ENCODE measurements at regions not wholly inside any gene's neighbourhood (a gene's known extent, or its start where the extent isn't known, plus 50 kb on each side); places are given as distances from the start of the nearest gene placed in this dataset.

GRCh38 chr7:119964788-119965542, 308.0 kb upstream of the KCND2 start (continued):
- TF ChIP-seq, protein P1, sequence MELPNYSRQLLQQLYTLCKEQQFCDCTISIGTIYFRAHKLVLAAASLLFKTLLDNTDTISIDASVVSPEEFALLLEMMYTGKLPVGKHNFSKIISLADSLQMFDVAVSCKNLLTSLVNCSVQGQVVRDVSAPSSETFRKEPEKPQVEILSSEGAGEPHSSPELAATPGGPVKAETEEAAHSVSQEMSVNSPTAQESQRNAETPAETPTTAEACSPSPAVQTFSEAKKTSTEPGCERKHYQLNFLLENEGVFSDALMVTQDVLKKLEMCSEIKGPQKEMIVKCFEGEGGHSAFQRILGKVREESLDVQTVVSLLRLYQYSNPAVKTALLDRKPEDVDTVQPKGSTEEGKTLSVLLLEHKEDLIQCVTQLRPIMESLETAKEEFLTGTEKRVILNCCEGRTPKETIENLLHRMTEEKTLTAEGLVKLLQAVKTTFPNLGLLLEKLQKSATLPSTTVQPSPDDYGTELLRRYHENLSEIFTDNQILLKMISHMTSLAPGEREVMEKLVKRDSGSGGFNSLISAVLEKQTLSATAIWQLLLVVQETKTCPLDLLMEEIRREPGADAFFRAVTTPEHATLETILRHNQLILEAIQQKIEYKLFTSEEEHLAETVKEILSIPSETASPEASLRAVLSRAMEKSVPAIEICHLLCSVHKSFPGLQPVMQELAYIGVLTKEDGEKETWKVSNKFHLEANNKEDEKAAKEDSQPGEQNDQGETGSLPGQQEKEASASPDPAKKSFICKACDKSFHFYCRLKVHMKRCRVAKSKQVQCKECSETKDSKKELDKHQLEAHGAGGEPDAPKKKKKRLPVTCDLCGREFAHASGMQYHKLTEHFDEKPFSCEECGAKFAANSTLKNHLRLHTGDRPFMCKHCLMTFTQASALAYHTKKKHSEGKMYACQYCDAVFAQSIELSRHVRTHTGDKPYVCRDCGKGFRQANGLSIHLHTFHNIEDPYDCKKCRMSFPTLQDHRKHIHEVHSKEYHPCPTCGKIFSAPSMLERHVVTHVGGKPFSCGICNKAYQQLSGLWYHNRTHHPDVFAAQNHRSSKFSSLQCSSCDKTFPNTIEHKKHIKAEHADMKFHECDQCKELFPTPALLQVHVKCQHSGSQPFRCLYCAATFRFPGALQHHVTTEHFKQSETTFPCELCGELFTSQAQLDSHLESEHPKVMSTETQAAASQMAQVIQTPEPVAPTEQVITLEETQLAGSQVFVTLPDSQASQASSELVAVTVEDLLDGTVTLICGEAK (IDR thresholded peaks at IDR 0.05; ENCODE audit: borderline replicate concordance): no peak

DNA sequence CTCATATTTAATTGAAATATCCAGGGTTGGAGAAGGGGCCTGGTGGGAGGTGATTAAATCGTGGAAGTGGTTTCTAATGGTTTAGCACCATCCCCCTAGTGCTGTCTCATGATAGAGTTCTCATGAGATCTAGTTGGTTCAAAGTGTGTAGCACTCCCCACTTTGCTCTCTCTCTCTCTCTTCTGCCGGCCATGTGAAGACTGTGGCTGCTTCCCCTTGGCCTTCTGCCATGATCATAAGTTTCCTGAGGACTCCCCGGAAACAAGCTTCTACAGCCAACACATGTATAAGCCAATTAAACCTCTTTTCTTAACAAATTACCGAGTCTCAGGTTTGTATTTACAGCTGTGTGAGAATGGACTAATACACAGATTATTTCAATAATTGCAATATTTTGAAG, 305.8 kb upstream of the KCND2 start:
- H3K79me2 ChIP-seq (ENCODE audit: control insufficient read depth, insufficient read depth, low read length): no peaks in the 10 kb centered on the region
- no peaks in the 10 kb centered on the region for H4K20me1 ChIP-seq (ENCODE audit: control insufficient read depth, insufficient read depth)
- intact Hi-C loops (cut with micrococcal nuclease; ENCODE audit: unreplicated experiment) (no loop called here), in situ Hi-C loops (cut with MboI) (no loop called here)
- ATAC-seq (no peak), DNase-seq (ENCODE audit: low read depth, low spot score) (no peak), FAIRE-seq (no peak)
- H2AFZ ChIP-seq (ENCODE audit: control insufficient read depth, low read depth, low read length): no peak overlapping the region
- no peaks in the 10 kb centered on the region for H3K36me3 ChIP-seq (ENCODE audit: control insufficient read depth in 2 of 2, insufficient read depth in 2 of 2, low read length in 1 of 2)
- no peaks in the 10 kb centered on the region for H3K9me3 ChIP-seq (replicated peaks; ENCODE audit: control insufficient read depth, insufficient read depth, low read length)
- H3K4me2 ChIP-seq (ENCODE audit: control insufficient read depth, insufficient read depth): no peak overlapping the region
- ChIA-PET POLR2A (no interaction called here), SMC1A (ENCODE audit: uncharacterized antibody, unreplicated experiment) (interaction anchor here (1.2 to 1.3 kb wide), 2 partner anchors 31 to 187 kb away, joined by 3 read pairs; no protein-coding TSS in a partner anchor), CTCF (interaction anchor here (1.0 kb wide), 1 partner anchor 587 kb away, joined by 3 read pairs; no protein-coding TSS in a partner anchor), RAD21 (ENCODE audit: unreplicated experiment) (no interaction called here)
- no peaks in the 10 kb centered on the region for H3K27me3 ChIP-seq (replicated peaks in 1 of 2; ENCODE audit: control insufficient read depth in 2 of 2, insufficient read depth in 2 of 2, low read length in 1 of 2)
- H3K9ac ChIP-seq (ENCODE audit: control insufficient read depth, insufficient read depth, low read length): no peak overlapping the region
- H3K27ac ChIP-seq (ENCODE audit: control insufficient read depth, insufficient read depth): no peak overlapping the region
- BruUV-seq (replicated peaks): no TSS peak
- 11% methylated on average over 4 of the region's 4 CpGs for WGBS (ENCODE audit: insufficient coverage, insufficient replicate concordance, low lambda C conversion rate, missing lambda C conversion rate)
- no peaks in the 10 kb centered on the region for H3K4me1 ChIP-seq (ENCODE audit: control insufficient read depth, insufficient read depth, low read length)
- no peak overlapping the region for H3K4me3 ChIP-seq
- TF ChIP-seq, protein P1 (IDR thresholded peaks at IDR 0.05; ENCODE audit: borderline replicate concordance): no peak
- no peak for TF ChIP-seq CHD4 (IDR thresholded peaks at IDR 0.05)
- TF ChIP-seq MTA3 (IDR thresholded peaks at IDR 0.05; ENCODE audit: borderline replicate concordance, low read length): no peak
- TF ChIP-seq SUPT20H (IDR thresholded peaks at IDR 0.05; ENCODE audit: borderline replicate concordance, control insufficient read depth, low read depth, low read length): no peak
- TF ChIP-seq PML (IDR thresholded peaks at IDR 0.05; ENCODE audit: low read length): no peak
- TF ChIP-seq RELA (IDR thresholded peaks at IDR 0.05; ENCODE audit: borderline replicate concordance, partially characterized antibody): no peak
- no peak for TF ChIP-seq CBFB (IDR thresholded peaks at IDR 0.05; ENCODE audit: low read depth)
- no peak for TF ChIP-seq RAD51 (IDR thresholded peaks at IDR 0.05)
- no peak for TF ChIP-seq MXI1 (IDR thresholded peaks at IDR 0.05; ENCODE audit: low read depth, low read length)
- no peak for TF ChIP-seq DPF2 (IDR thresholded peaks at IDR 0.05)
- TF ChIP-seq POU2F2 (IDR thresholded peaks at IDR 0.05; ENCODE audit: borderline replicate concordance, low read depth, low read length): no peak
- no peak for TF ChIP-seq RFX5 (IDR thresholded peaks at IDR 0.05; ENCODE audit: low read depth, low read length)
